DOHH2 (cell line): ENCODE measurements at regions not wholly inside any gene's neighbourhood (a gene's known extent, or its start where the extent isn't known, plus 50 kb on each side); places are given as distances from the start of the nearest gene placed in this dataset.

Experiments
- H3F3A ChIP-seq: fragments of 200-600 bp; sonication (generic), shearing (Covaris generic); 2 replicates; pipeline ENCODE4 v1.6.0; 2016; ENCODE audit warnings: antibody characterized with exemption, mild to moderate bottlenecking; ENCODE audit not compliant: control insufficient read depth, insufficient read depth
- H3K27ac ChIP-seq: fragments of 200-600 bp; sonication (generic); 2 replicates; pipeline ENCODE4 v1.5.1; 2014; ENCODE audit warnings: low read depth, mild to moderate bottlenecking, low read length, moderate library complexity
- H3K27me3 ChIP-seq: fragments of 200-600 bp; sonication (generic); 2 replicates; pipeline ENCODE4 v1.6.1; 2014; ENCODE audit warnings: mild to moderate bottlenecking, low read length, mixed read lengths; ENCODE audit not compliant: control insufficient read depth
- H3K36me3 ChIP-seq: fragments of 200-600 bp; sonication (generic); 2 replicates; pipeline ENCODE4 v1.6.1; 2014; ENCODE audit warnings: mild to moderate bottlenecking, low read length, moderate library complexity, mixed read lengths; ENCODE audit not compliant: control insufficient read depth
- H3K4me1 ChIP-seq: fragments of 200-600 bp; sonication (generic); 2 replicates; pipeline ENCODE4 v1.6.1; 2014; ENCODE audit warnings: mild to moderate bottlenecking, low read length, mixed read lengths; ENCODE audit not compliant: control insufficient read depth
- H3K4me2 ChIP-seq: fragments of 200-600 bp; sonication (generic); 2 replicates; pipeline ENCODE4 v1.6.0; 2014; ENCODE audit warnings: mild to moderate bottlenecking, low read length, moderate library complexity
- H3K4me3 ChIP-seq: fragments of 200-600 bp; sonication (generic); 2 replicates; pipeline ENCODE4 v1.5.1; 2014; ENCODE audit warnings: mild to moderate bottlenecking, low read length, mixed read lengths
- H3K79me2 ChIP-seq: fragments of 200-600 bp; sonication (generic); 2 replicates; pipeline ENCODE4 v1.6.1; 2014; ENCODE audit warnings: mild to moderate bottlenecking, low read length, mixed read lengths; ENCODE audit not compliant: control insufficient read depth
- H3K9me2 ChIP-seq: fragments of 200-600 bp; sonication (generic); replicated peaks from 2 replicates; pipeline ENCODE4 v1.6.1; 2014; ENCODE audit warnings: mild to moderate bottlenecking, low read length, mixed read lengths; ENCODE audit not compliant: control insufficient read depth
- H3K9me3 ChIP-seq: fragments of 200-600 bp; sonication (generic); 2 replicates; pipeline ENCODE4 v1.6.1; 2014; ENCODE audit warnings: antibody characterized with exemption, low read length, mixed read lengths; ENCODE audit not compliant: control insufficient read depth, insufficient read depth
- H4K20me1 ChIP-seq: fragments of 200-600 bp; sonication (generic); 2 replicates; pipeline ENCODE4 v1.6.0; 2014; ENCODE audit warnings: low read depth, mild to moderate bottlenecking, antibody characterized with exemption, low read length, moderate library complexity; ENCODE audit not compliant: control insufficient read depth, insufficient read depth
- EZH2phosphoT487 ChIP-seq: fragments of 200-600 bp; sonication (generic); IDR thresholded peaks from 2 replicates; pipeline ENCODE4 v1.6.1; 2017; ENCODE audit warnings: borderline replicate concordance, mild to moderate bottlenecking, antibody characterized with exemption, low read length, moderate library complexity, mixed read lengths
- TF ChIP-seq, protein P1 (sequence below): fragments of 200-600 bp; sonication (generic); IDR thresholded peaks from one replicate; pipeline ENCODE4 v1.5.1; 2014; ENCODE audit warnings: antibody characterized with exemption, mild to moderate bottlenecking, low read depth, low read length; ENCODE audit not compliant: poor library complexity, severe bottlenecking

DNA sequence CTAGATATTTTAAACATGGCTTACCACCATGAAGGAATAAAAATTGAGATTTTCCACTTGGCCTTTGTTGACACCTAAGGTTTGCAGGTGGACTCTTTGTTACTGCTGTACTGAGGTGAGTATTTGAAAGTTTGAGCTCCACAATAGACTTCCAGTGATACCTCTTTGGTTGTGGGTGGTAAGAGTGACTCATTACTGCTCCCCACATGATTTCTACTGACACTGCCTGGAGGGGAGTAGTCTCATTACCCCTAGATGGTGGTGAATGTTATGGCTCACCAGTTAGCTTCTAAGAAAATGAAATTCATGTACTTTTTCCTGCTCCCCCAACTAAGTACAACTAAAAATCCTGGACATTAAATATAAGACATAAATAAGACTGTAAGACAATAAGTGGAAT is 1183.1 kb upstream of the TMEFF2 start:
- Histone ChIP-seq H3K9me2 (no peaks in the 10 kb centered on the region), H3K27me3 (no peaks in the 10 kb centered on the region), H3F3A (no peaks in the 10 kb centered on the region)

DNA sequence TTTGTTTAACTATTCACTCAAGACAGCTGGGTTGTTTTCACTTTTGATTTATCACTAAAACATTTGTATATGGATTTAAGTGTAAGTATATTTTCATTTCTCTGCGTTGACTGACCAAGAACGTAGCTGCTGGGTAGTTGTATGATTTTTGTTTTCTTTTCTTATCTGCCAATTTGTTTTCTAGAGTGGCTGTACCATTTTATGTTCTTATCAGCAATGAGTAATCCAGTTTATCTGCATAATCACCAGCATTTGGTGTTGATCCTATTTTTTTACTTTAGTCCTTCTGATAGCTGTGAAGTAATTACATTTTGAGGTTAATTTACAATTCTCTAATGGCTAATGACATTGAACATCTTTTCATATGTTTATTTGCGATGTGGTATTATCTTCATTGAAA is 1178.4 kb upstream of the TMEFF2 start:
- Histone ChIP-seq H3K9me2 (no peaks in the 10 kb centered on the region), H3K4me3 (no peak overlapping the region), H3K79me2 (no peaks in the 10 kb centered on the region), H3K36me3 (no peaks in the 10 kb centered on the region), H3F3A (no peaks in the 10 kb centered on the region), H3K9me3 (no peaks in the 10 kb centered on the region), H4K20me1 (no peaks in the 10 kb centered on the region), H3K4me2 (no peak overlapping the region), H3K4me1 (no peaks in the 10 kb centered on the region), H3K27me3 (no peaks in the 10 kb centered on the region), H3K27ac (no peak overlapping the region)
- TF ChIP-seq EZH2phosphoT487 = no peak
- TF ChIP-seq, protein P1, sequence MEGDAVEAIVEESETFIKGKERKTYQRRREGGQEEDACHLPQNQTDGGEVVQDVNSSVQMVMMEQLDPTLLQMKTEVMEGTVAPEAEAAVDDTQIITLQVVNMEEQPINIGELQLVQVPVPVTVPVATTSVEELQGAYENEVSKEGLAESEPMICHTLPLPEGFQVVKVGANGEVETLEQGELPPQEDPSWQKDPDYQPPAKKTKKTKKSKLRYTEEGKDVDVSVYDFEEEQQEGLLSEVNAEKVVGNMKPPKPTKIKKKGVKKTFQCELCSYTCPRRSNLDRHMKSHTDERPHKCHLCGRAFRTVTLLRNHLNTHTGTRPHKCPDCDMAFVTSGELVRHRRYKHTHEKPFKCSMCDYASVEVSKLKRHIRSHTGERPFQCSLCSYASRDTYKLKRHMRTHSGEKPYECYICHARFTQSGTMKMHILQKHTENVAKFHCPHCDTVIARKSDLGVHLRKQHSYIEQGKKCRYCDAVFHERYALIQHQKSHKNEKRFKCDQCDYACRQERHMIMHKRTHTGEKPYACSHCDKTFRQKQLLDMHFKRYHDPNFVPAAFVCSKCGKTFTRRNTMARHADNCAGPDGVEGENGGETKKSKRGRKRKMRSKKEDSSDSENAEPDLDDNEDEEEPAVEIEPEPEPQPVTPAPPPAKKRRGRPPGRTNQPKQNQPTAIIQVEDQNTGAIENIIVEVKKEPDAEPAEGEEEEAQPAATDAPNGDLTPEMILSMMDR = no peak

More for the DNA sequence above, 1183.1 kb upstream of the TMEFF2 start:
- H3K4me3 ChIP-seq = no peak overlapping the region
- H3K4me2 ChIP-seq = no peak overlapping the region
- no peaks in the 10 kb centered on the region for H3K9me3 ChIP-seq
- no peak overlapping the region for H3K27ac ChIP-seq
- no peaks in the 10 kb centered on the region for H3K36me3 ChIP-seq
- H3K79me2 ChIP-seq = no peaks in the 10 kb centered on the region
- no peaks in the 10 kb centered on the region for H3K4me1 ChIP-seq
- no peaks in the 10 kb centered on the region for H4K20me1 ChIP-seq
- TF ChIP-seq, protein P1 = no peak
- TF ChIP-seq EZH2phosphoT487 = no peak

DNA sequence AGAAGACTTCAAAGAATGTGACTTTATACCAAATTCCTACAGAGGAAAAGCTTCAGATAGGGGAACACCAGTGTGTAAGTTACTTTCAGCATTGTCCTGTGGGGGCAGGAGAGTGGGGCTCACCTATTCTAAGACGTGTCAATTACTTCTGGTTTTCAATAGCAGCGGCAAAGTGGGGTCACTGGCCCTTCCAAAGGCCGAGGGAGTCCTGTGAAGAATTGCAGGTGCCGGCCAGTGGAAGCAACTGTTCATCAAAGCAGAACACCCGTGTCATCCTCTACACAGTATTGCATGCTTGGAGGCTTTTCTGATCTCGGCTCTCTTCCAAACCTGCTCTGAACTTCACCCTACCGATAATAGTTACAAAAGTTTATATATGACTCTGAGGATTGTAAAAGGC is 1176.5 kb upstream of the TMEFF2 start:
- no peaks in the 10 kb centered on the region for H3F3A ChIP-seq
- no peaks in the 10 kb centered on the region for H3K79me2 ChIP-seq
- H3K9me3 ChIP-seq = no peaks in the 10 kb centered on the region
- no peak overlapping the region for H3K4me2 ChIP-seq
- H3K27ac ChIP-seq = no peak overlapping the region
- H3K27me3 ChIP-seq = no peaks in the 10 kb centered on the region
- no peaks in the 10 kb centered on the region for H3K4me1 ChIP-seq
- H3K36me3 ChIP-seq = no peaks in the 10 kb centered on the region
- no peak overlapping the region for H3K4me3 ChIP-seq
- no peaks in the 10 kb centered on the region for H3K9me2 ChIP-seq
- no peak for TF ChIP-seq EZH2phosphoT487
- TF ChIP-seq, protein P1 = no peak
- no peaks in the 10 kb centered on the region for H4K20me1 ChIP-seq

DNA sequence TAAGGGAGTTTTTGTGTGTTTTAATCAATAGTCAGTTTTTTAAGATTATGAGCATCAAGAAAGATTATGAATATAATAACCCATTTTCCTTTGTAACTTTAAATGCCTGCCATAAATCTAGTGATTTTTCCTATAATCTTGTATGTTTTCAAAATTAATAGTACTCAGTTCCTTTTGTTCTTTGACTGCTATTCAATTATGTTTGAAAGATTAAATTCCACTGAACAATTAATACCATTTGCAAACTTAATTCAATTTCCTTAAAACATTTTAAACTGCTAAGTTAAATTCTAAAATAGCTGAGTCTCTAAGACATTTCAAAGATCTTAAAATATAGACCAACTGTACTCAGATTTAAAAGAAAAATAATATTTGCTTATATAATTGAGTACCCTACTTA is 1173.9 kb upstream of the TMEFF2 start:
- Histone ChIP-seq H3K27ac (no peak overlapping the region), H3K9me3 (no peaks in the 10 kb centered on the region), H3F3A (no peaks in the 10 kb centered on the region), H4K20me1 (no peaks in the 10 kb centered on the region), H3K4me2 (no peak overlapping the region), H3K27me3 (no peaks in the 10 kb centered on the region), H3K4me3 (no peak overlapping the region), H3K9me2 (no peaks in the 10 kb centered on the region), H3K79me2 (no peaks in the 10 kb centered on the region), H3K4me1 (no peaks in the 10 kb centered on the region), H3K36me3 (no peaks in the 10 kb centered on the region)
- TF ChIP-seq, protein P1 = no peak
- TF ChIP-seq EZH2phosphoT487 = no peak
